ENCODE measurements at regions not wholly inside any gene's neighbourhood (a gene's known extent, or its start where the extent isn't known, plus 50 kb on each side); places are given as distances from the start of the nearest gene placed in this dataset.

DNA sequence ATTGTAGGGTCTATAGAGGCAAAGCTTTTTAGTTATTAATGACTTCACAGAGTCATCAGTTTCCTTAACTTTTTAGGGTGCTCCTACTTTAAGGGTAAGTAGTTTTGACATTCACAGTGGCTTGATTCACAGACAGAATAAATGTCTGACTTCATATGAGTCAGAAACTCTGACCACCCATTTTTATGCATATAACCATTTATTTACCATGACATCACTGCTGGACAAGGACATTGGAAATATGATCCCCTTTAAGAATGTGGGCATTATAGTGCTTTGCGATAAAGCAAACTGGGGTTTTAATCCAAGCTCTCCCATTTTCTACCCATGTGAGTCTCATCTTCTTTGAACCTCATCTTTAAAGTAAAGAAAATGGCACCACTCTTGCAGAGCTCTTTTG lies 162.0 kb upstream of the MC4R start:
- H3K4me3 ChIP-seq (ENCODE audit: low read depth, low read length): no peak overlapping the region
- DNase-seq (ENCODE audit: low read depth): no peak
- TF ChIP-seq, protein P1, sequence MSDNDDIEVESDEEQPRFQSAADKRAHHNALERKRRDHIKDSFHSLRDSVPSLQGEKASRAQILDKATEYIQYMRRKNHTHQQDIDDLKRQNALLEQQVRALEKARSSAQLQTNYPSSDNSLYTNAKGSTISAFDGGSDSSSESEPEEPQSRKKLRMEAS (IDR thresholded peaks at IDR 0.05; ENCODE audit: low read depth, low read length): no peak
- TF ChIP-seq POLR2A (IDR thresholded peaks at IDR 0.05; ENCODE audit: extremely low read depth, insufficient read length) (no peak), MYC (IDR thresholded peaks at IDR 0.05; ENCODE audit: low read depth, low read length) (no peak)
- TF ChIP-seq, protein P2, sequence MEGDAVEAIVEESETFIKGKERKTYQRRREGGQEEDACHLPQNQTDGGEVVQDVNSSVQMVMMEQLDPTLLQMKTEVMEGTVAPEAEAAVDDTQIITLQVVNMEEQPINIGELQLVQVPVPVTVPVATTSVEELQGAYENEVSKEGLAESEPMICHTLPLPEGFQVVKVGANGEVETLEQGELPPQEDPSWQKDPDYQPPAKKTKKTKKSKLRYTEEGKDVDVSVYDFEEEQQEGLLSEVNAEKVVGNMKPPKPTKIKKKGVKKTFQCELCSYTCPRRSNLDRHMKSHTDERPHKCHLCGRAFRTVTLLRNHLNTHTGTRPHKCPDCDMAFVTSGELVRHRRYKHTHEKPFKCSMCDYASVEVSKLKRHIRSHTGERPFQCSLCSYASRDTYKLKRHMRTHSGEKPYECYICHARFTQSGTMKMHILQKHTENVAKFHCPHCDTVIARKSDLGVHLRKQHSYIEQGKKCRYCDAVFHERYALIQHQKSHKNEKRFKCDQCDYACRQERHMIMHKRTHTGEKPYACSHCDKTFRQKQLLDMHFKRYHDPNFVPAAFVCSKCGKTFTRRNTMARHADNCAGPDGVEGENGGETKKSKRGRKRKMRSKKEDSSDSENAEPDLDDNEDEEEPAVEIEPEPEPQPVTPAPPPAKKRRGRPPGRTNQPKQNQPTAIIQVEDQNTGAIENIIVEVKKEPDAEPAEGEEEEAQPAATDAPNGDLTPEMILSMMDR (IDR thresholded peaks at IDR 0.05; ENCODE audit: low read depth, low read length): no peak

DNA sequence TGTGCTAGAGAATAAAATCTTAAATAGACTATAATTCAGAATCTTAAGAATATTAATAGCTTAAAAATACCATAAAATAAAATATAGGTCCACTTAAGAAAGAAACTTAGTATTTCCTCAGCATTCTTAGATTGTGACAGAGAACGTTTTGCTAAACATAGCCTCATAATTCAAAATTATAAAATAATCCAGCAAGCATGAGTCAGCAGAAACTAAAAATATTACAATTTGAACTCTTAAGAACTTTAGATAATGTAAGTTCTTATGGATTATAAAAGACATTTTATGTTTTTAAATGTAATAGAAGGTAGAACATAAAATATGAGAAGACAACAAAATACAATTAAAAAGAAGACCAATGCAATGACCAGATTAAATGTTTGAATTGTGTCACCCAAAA lies 164.5 kb upstream of the MC4R start:
- no peak overlapping the region for H3K4me3 ChIP-seq (ENCODE audit: low read depth, low read length)
- TF ChIP-seq, protein P1 (IDR thresholded peaks at IDR 0.05; ENCODE audit: low read depth, low read length): no peak
- TF ChIP-seq POLR2A (IDR thresholded peaks at IDR 0.05; ENCODE audit: extremely low read depth, insufficient read length): no peak
- TF ChIP-seq, protein P2 (IDR thresholded peaks at IDR 0.05; ENCODE audit: low read depth, low read length): no peak
- TF ChIP-seq MYC (IDR thresholded peaks at IDR 0.05; ENCODE audit: low read depth, low read length): no peak
- DNase-seq (ENCODE audit: low read depth): no peak

DNA sequence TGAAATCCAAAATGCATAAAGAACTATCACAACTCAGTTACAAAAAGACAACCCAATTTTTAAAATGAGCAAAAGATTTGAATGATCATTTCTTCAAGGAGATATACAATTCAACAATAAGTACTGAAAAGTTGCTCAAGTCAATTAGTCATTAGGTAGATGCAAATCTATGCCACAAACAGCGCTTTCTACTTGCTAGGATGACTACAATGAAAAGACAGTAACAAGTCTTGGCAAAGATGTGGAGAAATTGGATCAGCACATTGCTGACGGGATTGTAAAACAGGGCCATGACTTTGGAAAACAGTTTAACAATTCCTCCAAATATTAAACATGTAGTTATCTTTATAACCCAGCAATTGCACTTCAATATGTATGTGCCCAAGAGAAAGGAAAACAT lies 166.3 kb upstream of the MC4R start:
- no peak for DNase-seq (ENCODE audit: low read depth)
- H3K4me3 ChIP-seq (ENCODE audit: low read depth, low read length): no peak overlapping the region
- TF ChIP-seq, protein P1 (IDR thresholded peaks at IDR 0.05; ENCODE audit: low read depth, low read length): no peak
- no peak for TF ChIP-seq MYC (IDR thresholded peaks at IDR 0.05; ENCODE audit: low read depth, low read length)
- TF ChIP-seq POLR2A (IDR thresholded peaks at IDR 0.05; ENCODE audit: extremely low read depth, insufficient read length): no peak
- TF ChIP-seq, protein P2 (IDR thresholded peaks at IDR 0.05; ENCODE audit: low read depth, low read length): no peak

DNA sequence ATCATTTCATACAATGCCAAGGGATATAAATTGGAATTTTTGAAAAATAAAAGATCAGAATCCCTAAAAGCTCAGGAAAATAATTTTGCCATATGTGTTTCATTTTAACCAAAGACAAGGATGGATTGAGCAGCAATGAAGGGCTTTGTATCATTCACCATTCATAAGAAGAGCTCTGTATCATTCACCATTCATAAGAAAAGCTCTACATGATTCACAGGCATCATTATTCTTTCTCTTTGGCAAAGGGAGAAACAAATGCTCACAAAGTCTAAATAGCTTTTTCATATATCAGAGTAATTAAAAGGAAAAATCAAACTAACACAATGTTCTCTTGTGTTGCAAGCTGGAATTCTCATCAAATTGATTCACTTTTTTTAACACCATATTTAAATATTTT lies 169.1 kb upstream of the MC4R start:
- TF ChIP-seq POLR2A (IDR thresholded peaks at IDR 0.05; ENCODE audit: extremely low read depth, insufficient read length): no peak
- TF ChIP-seq MYC (IDR thresholded peaks at IDR 0.05; ENCODE audit: low read depth, low read length): no peak
- TF ChIP-seq, protein P1 (IDR thresholded peaks at IDR 0.05; ENCODE audit: low read depth, low read length): no peak
- TF ChIP-seq, protein P2 (IDR thresholded peaks at IDR 0.05; ENCODE audit: low read depth, low read length): no peak
- DNase-seq (ENCODE audit: low read depth): no peak
- no peak overlapping the region for H3K4me3 ChIP-seq (ENCODE audit: low read depth, low read length)

DNA sequence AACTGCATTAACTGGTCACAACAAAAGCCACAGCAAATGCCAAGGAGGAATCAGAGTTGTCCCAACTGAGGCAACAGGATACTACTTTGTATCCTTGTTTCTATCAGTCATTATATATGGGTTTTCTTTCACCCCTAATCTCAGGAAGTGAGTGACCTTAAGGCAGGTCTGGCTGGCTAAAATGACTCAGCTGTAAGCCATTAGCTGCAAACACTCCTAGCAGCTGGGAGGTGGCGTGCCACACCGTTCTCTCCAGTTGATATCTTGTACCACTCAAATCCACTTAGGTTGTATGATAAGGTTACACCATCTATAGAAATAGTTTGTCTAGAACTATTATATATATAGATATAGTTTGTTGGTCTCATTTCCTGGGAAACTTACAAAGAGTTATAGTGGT lies 171.1 kb upstream of the MC4R start:
- TF ChIP-seq, protein P1 (IDR thresholded peaks at IDR 0.05; ENCODE audit: low read depth, low read length): no peak
- TF ChIP-seq POLR2A (IDR thresholded peaks at IDR 0.05; ENCODE audit: extremely low read depth, insufficient read length) (no peak), MYC (IDR thresholded peaks at IDR 0.05; ENCODE audit: low read depth, low read length) (no peak)
- TF ChIP-seq, protein P2 (IDR thresholded peaks at IDR 0.05; ENCODE audit: low read depth, low read length): no peak
- no peak overlapping the region for H3K4me3 ChIP-seq (ENCODE audit: low read depth, low read length)
- no peak for DNase-seq (ENCODE audit: low read depth)

Measured in NB4 (cell line).